ENCODE measurements at regions not wholly inside any gene's neighbourhood (a gene's known extent, or its start where the extent isn't known, plus 50 kb on each side); places are given as distances from the start of the nearest gene placed in this dataset.

DNA sequence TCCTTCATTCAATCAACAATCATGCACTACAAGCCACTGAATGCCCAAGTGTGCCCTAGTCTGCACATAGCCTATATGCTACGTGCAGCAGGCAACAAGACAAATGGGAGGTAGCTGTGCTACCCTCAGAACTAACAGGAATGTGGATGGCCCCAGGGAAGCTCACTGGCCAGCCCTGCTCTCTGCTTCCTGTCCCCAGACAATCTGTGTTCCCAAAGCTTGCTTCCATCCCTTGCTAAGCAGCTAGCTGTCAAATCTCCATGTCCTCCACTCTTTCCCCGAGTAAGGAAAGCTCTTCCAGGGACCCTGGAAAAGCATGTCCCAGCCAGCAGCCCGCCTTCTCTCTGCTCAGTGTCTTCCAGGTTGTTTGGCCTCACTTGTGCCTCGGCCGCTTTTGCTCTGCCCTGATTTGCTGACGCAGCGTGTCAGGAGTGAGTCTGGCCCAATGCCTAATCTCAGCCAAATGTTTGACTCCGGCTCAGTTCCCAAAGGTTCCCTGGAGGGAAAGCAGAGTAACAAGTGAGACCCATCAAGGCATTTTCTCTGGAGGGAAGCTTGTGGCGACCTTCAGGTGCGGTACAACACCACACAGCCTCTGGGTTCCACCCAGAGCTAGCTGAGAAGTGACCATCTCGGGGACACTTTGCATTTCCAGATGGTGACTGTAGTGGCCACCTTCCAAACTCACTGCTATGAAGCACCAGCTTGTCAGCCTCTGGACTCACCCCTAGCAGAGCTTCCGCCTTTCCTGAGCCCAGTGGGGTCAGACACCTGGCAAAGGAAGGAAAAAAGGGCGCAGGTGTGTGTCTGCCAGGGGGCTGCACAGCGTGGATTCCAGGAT is 243.4 kb downstream of the RHOU start:
- TF ChIP-seq, protein P1, sequence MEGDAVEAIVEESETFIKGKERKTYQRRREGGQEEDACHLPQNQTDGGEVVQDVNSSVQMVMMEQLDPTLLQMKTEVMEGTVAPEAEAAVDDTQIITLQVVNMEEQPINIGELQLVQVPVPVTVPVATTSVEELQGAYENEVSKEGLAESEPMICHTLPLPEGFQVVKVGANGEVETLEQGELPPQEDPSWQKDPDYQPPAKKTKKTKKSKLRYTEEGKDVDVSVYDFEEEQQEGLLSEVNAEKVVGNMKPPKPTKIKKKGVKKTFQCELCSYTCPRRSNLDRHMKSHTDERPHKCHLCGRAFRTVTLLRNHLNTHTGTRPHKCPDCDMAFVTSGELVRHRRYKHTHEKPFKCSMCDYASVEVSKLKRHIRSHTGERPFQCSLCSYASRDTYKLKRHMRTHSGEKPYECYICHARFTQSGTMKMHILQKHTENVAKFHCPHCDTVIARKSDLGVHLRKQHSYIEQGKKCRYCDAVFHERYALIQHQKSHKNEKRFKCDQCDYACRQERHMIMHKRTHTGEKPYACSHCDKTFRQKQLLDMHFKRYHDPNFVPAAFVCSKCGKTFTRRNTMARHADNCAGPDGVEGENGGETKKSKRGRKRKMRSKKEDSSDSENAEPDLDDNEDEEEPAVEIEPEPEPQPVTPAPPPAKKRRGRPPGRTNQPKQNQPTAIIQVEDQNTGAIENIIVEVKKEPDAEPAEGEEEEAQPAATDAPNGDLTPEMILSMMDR (IDR thresholded peaks at IDR 0.05; ENCODE audit: insufficient read depth, missing control alignments), result no peak
- DNase-seq (ENCODE audit: insufficient read length, low spot score) (no peak), FAIRE-seq (no peak)

DNA sequence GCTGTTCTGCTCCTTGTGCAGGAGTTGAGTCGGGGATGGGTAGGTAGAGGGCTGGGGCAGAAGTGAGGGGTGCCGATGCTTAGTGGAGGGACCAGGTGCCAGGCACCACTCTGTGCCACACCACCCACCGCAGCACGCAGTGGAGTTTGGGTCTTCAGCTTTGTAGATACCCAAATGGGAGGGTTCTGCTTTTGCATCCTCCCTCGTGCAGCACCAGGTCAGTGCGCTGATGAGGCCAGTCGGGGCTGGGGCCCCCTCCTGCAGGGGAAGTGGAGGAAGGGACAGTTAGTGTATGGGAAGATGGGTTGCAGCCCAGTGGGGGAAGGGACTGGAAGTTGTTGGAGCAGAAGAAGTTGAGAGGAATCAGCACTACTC is 244.0 kb downstream of the RHOU start:
- TF ChIP-seq, protein P1 (IDR thresholded peaks at IDR 0.05; ENCODE audit: insufficient read depth, missing control alignments), result no peak
- DNase-seq (ENCODE audit: insufficient read length, low spot score) (no peak), FAIRE-seq (no peak)

- TF ChIP-seq, protein P1 (IDR thresholded peaks at IDR 0.05; ENCODE audit: insufficient read depth, missing control alignments), result no peak
- DNase-seq (ENCODE audit: insufficient read length, low spot score) (no peak), FAIRE-seq (no peak)
These were observed 244.5 kb downstream of the RHOU start for GRCh38 chr1:228979774-228980173.

GRCh38 chr1:228980232-228980937 is 245.1 kb downstream of the RHOU start:
- TF ChIP-seq, protein P1 (IDR thresholded peaks at IDR 0.05; ENCODE audit: insufficient read depth, missing control alignments), result no peak
- DNase-seq (ENCODE audit: insufficient read length, low spot score) (no peak), FAIRE-seq (no peak)

DNA sequence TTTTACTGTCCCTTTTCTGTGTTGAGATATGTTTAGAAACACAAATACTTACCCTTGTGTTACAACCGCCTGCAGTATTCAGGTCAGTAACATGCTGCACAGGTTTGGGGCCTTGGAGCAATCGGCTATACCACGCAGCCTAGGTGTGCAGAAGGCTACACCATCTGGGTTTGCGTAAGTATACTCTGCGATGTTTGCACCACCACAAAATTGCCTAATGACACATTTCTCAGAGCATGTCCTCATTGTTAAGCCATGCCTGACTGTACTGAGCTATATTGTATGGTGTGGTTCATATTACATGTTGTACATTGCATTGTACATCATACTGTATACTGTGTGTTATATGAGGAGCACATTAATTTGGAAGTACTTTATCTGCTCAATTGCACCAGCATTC is 247.4 kb downstream of the RHOU start:
- no peak for DNase-seq (ENCODE audit: insufficient read length, low spot score)
- FAIRE-seq, result peak; percentile 58
- TF ChIP-seq, protein P1 (IDR thresholded peaks at IDR 0.05; ENCODE audit: insufficient read depth, missing control alignments), result no peak

GRCh38 chr1:228983231-228983660 is 248.0 kb downstream of the RHOU start:
- FAIRE-seq, result no peak
- TF ChIP-seq, protein P1 (IDR thresholded peaks at IDR 0.05; ENCODE audit: insufficient read depth, missing control alignments), result no peak
- no peak for DNase-seq (ENCODE audit: insufficient read length, low spot score)

- no peak for FAIRE-seq
- no peak for DNase-seq (ENCODE audit: insufficient read length, low spot score)
- TF ChIP-seq, protein P1 (IDR thresholded peaks at IDR 0.05; ENCODE audit: insufficient read depth, missing control alignments), result no peak
These were observed 248.4 kb downstream of the RHOU start for GRCh38 chr1:228983661-228984060.
